GM12864 (cell line): ENCODE measurements at regions not wholly inside any gene's neighbourhood (a gene's known extent, or its start where the extent isn't known, plus 50 kb on each side); places are given as distances from the start of the nearest gene placed in this dataset.
"Not testable (repeated sequence)": the region's sequence is repeated elsewhere in the genome, so short reads cannot be mapped to it uniquely, and the experiment has no call there.

Experiments used
- DNase-seq: peaks from one replicate; pipeline ENCODE4 v3.0.0-alpha.2; 2011; ENCODE audit warnings: low read depth
- H3K4me3 ChIP-seq: 2 replicates; pipeline ENCODE4 v1.5.1; 2011; ENCODE audit warnings: mild to moderate bottlenecking, low read depth, low read length, control low read depth
- TF ChIP-seq, protein P1 (sequence below): IDR thresholded peaks from 2 replicates; pipeline ENCODE4 v1.5.1; 2011; ENCODE audit warnings: low read depth, mild to moderate bottlenecking, moderate library complexity, low read length, control low read depth, inconsistent platforms; ENCODE audit errors: missing control alignments

- TF ChIP-seq, protein P1, sequence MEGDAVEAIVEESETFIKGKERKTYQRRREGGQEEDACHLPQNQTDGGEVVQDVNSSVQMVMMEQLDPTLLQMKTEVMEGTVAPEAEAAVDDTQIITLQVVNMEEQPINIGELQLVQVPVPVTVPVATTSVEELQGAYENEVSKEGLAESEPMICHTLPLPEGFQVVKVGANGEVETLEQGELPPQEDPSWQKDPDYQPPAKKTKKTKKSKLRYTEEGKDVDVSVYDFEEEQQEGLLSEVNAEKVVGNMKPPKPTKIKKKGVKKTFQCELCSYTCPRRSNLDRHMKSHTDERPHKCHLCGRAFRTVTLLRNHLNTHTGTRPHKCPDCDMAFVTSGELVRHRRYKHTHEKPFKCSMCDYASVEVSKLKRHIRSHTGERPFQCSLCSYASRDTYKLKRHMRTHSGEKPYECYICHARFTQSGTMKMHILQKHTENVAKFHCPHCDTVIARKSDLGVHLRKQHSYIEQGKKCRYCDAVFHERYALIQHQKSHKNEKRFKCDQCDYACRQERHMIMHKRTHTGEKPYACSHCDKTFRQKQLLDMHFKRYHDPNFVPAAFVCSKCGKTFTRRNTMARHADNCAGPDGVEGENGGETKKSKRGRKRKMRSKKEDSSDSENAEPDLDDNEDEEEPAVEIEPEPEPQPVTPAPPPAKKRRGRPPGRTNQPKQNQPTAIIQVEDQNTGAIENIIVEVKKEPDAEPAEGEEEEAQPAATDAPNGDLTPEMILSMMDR, result no peak
- H3K4me3 ChIP-seq, result no peak overlapping the region
- no peak for DNase-seq
Observed at GRCh38 chr6:85712346-85712745, 69.7 kb upstream of the SYNCRIP start.

- DNase-seq, H3K4me3 ChIP-seq: not testable (repeated sequence)
Observed at GRCh38 chr6:85707515-85708145, 64.9 kb upstream of the SYNCRIP start.

DNA sequence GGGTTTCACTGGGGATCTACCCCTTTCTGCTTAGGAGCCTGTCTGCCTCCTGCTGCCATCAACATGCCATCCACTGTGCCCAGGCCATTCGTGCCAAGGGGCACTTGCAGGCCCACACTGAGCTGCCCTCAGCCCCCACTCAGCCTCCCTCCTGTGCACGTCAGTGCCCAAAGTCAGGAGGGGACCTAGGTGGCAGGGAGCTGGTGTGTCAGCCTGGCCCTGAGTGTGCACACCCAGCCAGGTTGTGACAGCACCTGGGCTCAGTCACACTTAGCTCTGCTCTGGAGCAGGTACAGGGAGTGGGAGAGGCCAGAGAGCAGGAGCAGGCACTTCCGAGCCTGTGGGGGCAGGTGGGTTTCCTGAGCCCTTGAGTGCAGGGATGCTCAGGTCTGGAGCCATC, 63.6 kb upstream of the SYNCRIP start:
- no peak for DNase-seq
- no peak overlapping the region for H3K4me3 ChIP-seq
- TF ChIP-seq, protein P1, result no peak

DNA sequence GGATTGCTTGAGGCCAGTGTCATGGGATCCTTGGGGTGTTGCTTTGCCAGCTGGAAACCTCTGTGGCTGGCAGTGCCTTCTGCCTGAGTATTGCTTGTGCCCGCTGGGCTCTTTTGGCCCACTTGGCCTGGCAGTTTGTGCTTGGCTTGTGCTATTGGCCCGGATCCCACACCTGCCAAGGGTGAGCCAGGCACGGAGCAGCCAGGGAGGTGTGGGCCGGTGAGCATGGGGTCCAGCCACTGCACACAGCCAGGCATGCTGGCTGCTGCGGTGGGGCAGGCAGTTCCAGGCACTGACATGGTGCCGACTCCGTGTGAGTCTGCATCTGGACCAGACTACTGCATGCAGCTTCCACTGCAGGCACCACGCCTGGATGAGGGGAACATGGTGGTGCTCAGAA, 62.5 kb upstream of the SYNCRIP start:
- DNase-seq, result no peak
- TF ChIP-seq, protein P1, result no peak
- no peak overlapping the region for H3K4me3 ChIP-seq

- no peak overlapping the region for H3K4me3 ChIP-seq
- TF ChIP-seq, protein P1, result no peak
- DNase-seq, result no peak
Observed at GRCh38 chr6:85703406-85703805, 60.7 kb upstream of the SYNCRIP start.
